Liver (tissue), 8 donors: ENCODE measurements at regions not wholly inside any gene's neighbourhood (a gene's known extent, or its start where the extent isn't known, plus 50 kb on each side); places are given as distances from the start of the nearest gene placed in this dataset.

Experiments used
- DNase-seq: peaks from one replicate; pipeline ENCODE4 v3.0.0-alpha.2; 2017; ENCODE audit warnings: low spot score
- H3K27ac ChIP-seq, 2 donors: one replicate each; pipeline ENCODE4 v1.7.0; 2013; ENCODE audit warnings: inconsistent platforms in 2 of 2, low read length in 2 of 2, control low read depth in 1 of 2, low read depth in 1 of 2, mild to moderate bottlenecking in 1 of 2
- H3K27me3 ChIP-seq, 4 donors: one replicate each; pipeline versions ENCODE4 v1.6.1 to v1.7.0; 2013; ENCODE audit warnings: low read length in 3 of 4, inconsistent platforms in 1 of 4, mild to moderate bottlenecking in 1 of 4, moderate library complexity in 1 of 4; ENCODE audit not compliant: control insufficient read depth in 4 of 4, insufficient read depth in 4 of 4
- H3K36me3 ChIP-seq, 4 donors: one replicate each; pipeline versions ENCODE4 v1.6.1 to v1.7.0; 2013; ENCODE audit warnings: low read length in 3 of 4, mild to moderate bottlenecking in 3 of 4, low read depth in 1 of 4, moderate library complexity in 1 of 4; ENCODE audit not compliant: control insufficient read depth in 4 of 4, insufficient read depth in 3 of 4
- H3K4me1 ChIP-seq, 4 donors: one replicate each; pipeline versions ENCODE4 v1.6.1 to v1.7.0; 2013; ENCODE audit warnings: low read length in 3 of 4, mild to moderate bottlenecking in 3 of 4, moderate library complexity in 1 of 4; ENCODE audit not compliant: control insufficient read depth in 4 of 4, insufficient read depth in 4 of 4
- H3K4me3 ChIP-seq, 3 donors: one replicate each; pipeline versions ENCODE4 v1.6.1 to v1.7.0; 2013; ENCODE audit warnings: low read length in 3 of 3, control low read depth in 1 of 3, low read depth in 1 of 3, mild to moderate bottlenecking in 1 of 3
- H3K9ac ChIP-seq, 2 donors: one replicate each; pipeline ENCODE4 v1.7.0; 2013; ENCODE audit warnings: low read length in 2 of 2, mild to moderate bottlenecking in 2 of 2, moderate library complexity in 2 of 2, control low read depth in 1 of 2, low read depth in 1 of 2
- H3K9me3 ChIP-seq, 4 donors: one replicate each; pipeline versions ENCODE4 v1.6.1 to v1.7.0; 2013; ENCODE audit warnings: low read length in 3 of 4; ENCODE audit not compliant: control insufficient read depth in 4 of 4
- EGR1 ChIP-seq, 2 donors: IDR thresholded peaks; 2 replicates each; pipeline ENCODE4 v1.6.1; 2016 to 2018; ENCODE audit warnings: antibody characterized with exemption in 2 of 2, low read depth in 2 of 2
- FOXA1 ChIP-seq: IDR thresholded peaks from 2 replicates; pipeline ENCODE4 v1.6.1; 2016; ENCODE audit warnings: antibody characterized with exemption
- FOXA2 ChIP-seq: IDR thresholded peaks from 2 replicates; pipeline ENCODE4 v1.6.1; 2016; ENCODE audit warnings: antibody characterized with exemption
- GABPA ChIP-seq, 2 donors: IDR thresholded peaks in 1 of 2; conservative IDR thresholded peaks in 1 of 2; 2 replicates each; pipeline ENCODE4 v1.6.1; 2016; ENCODE audit warnings: antibody characterized with exemption in 2 of 2, mild to moderate bottlenecking in 1 of 2, moderate library complexity in 1 of 2
- HNF4A ChIP-seq, 2 donors: conservative IDR thresholded peaks; 2 replicates each; pipeline ENCODE4 v1.6.1; 2016; ENCODE audit warnings: antibody characterized with exemption in 2 of 2, mild to moderate bottlenecking in 2 of 2
- JUND ChIP-seq, 2 donors: IDR thresholded peaks; 2 replicates each; pipeline ENCODE4 v1.6.1; 2016; ENCODE audit warnings: antibody characterized with exemption in 2 of 2
- NR2F2 ChIP-seq: IDR thresholded peaks from 2 replicates; pipeline ENCODE4 v1.6.1; 2016; ENCODE audit warnings: antibody characterized with exemption
- RAD21 ChIP-seq, 2 donors: IDR thresholded peaks; 2 replicates each; pipeline ENCODE4 v1.6.1; 2016; ENCODE audit warnings: antibody characterized with exemption in 2 of 2, mild to moderate bottlenecking in 2 of 2
- RXRA ChIP-seq, 2 donors: IDR thresholded peaks; 2 replicates each; pipeline ENCODE4 v1.6.1; 2017 to 2018; ENCODE audit warnings: antibody characterized with exemption in 2 of 2, mild to moderate bottlenecking in 1 of 2
- TAF1 ChIP-seq: conservative IDR thresholded peaks from 2 replicates; pipeline ENCODE4 v1.6.1; 2016; ENCODE audit warnings: antibody characterized with exemption, mild to moderate bottlenecking
- YY1 ChIP-seq: IDR thresholded peaks from 2 replicates; pipeline ENCODE4 v1.6.1; 2016; ENCODE audit warnings: antibody characterized with exemption, mild to moderate bottlenecking
- WGBS: extraction: QIAGEN DNeasy Blood & Tissue Kit; methylation state at CpG from one replicate; pipeline ENCODE4 v1.1.7; 2013; 5-methylcytosine and 5-hydroxymethylcytosine counted together
- TF ChIP-seq, protein P1 (sequence below): IDR thresholded peaks from 2 replicates; pipeline ENCODE4 v1.6.1; 2016; ENCODE audit warnings: antibody characterized with exemption, mild to moderate bottlenecking
- TF ChIP-seq, protein P2 (sequence below): fragments of 150-350 bp; IDR thresholded peaks from 2 replicates; pipeline ENCODE4 v1.5.1; 2017; ENCODE audit warnings: improper control_type of control experiment, low read depth, low read length; ENCODE audit not compliant: missing input control
- TF ChIP-seq, protein P3 (sequence below): IDR thresholded peaks from 2 replicates; pipeline ENCODE4 v1.6.1; 2016; ENCODE audit warnings: antibody characterized with exemption
- TF ChIP-seq, protein P4 (sequence below): IDR thresholded peaks from 2 replicates; pipeline ENCODE4 v1.6.1; 2016; ENCODE audit warnings: antibody characterized with exemption
- TF ChIP-seq, protein P5 (sequence below): IDR thresholded peaks from 2 replicates; pipeline ENCODE4 v1.6.1; 2016; ENCODE audit warnings: antibody characterized with exemption
- donor health status: healthy.
- donor health status: healthy.
- donor health status: healthy.
- donor health status: healthy.
- donor health status: healthy.

DNA sequence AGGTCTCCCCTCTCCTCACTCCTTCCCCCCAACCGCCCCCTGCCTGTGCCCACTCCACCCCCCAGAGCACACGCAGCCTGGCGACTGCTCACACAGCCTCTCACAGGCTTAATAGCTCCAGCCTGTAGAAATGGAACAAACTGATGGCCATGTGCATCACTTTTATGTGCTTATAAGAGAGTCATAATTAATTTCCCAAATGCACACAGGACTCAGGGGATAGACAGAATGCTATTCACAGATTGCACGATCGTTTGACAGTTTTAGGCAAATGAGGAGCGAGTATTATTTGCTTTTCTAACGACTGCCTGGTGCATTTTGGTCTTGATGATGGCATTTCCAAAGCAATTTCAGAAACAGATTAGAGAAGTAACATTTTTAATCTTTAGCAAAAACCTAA lies 97.7 kb upstream of the VSTM2B start:
- no peak for TF ChIP-seq FOXA1
- TF ChIP-seq, protein P1, sequence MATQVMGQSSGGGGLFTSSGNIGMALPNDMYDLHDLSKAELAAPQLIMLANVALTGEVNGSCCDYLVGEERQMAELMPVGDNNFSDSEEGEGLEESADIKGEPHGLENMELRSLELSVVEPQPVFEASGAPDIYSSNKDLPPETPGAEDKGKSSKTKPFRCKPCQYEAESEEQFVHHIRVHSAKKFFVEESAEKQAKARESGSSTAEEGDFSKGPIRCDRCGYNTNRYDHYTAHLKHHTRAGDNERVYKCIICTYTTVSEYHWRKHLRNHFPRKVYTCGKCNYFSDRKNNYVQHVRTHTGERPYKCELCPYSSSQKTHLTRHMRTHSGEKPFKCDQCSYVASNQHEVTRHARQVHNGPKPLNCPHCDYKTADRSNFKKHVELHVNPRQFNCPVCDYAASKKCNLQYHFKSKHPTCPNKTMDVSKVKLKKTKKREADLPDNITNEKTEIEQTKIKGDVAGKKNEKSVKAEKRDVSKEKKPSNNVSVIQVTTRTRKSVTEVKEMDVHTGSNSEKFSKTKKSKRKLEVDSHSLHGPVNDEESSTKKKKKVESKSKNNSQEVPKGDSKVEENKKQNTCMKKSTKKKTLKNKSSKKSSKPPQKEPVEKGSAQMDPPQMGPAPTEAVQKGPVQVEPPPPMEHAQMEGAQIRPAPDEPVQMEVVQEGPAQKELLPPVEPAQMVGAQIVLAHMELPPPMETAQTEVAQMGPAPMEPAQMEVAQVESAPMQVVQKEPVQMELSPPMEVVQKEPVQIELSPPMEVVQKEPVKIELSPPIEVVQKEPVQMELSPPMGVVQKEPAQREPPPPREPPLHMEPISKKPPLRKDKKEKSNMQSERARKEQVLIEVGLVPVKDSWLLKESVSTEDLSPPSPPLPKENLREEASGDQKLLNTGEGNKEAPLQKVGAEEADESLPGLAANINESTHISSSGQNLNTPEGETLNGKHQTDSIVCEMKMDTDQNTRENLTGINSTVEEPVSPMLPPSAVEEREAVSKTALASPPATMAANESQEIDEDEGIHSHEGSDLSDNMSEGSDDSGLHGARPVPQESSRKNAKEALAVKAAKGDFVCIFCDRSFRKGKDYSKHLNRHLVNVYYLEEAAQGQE, result no peak
- no peak for TF ChIP-seq RXRA (IDR thresholded peaks at IDR 0.05)
- no peak for TF ChIP-seq YY1
- no peak for TF ChIP-seq TAF1
- TF ChIP-seq, protein P2, sequence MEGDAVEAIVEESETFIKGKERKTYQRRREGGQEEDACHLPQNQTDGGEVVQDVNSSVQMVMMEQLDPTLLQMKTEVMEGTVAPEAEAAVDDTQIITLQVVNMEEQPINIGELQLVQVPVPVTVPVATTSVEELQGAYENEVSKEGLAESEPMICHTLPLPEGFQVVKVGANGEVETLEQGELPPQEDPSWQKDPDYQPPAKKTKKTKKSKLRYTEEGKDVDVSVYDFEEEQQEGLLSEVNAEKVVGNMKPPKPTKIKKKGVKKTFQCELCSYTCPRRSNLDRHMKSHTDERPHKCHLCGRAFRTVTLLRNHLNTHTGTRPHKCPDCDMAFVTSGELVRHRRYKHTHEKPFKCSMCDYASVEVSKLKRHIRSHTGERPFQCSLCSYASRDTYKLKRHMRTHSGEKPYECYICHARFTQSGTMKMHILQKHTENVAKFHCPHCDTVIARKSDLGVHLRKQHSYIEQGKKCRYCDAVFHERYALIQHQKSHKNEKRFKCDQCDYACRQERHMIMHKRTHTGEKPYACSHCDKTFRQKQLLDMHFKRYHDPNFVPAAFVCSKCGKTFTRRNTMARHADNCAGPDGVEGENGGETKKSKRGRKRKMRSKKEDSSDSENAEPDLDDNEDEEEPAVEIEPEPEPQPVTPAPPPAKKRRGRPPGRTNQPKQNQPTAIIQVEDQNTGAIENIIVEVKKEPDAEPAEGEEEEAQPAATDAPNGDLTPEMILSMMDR, result no peak
- no peak for TF ChIP-seq NR2F2
- no peak for TF ChIP-seq EGR1 (IDR thresholded peaks at IDR 0.05; ENCODE audit: low read depth in 2 of 2)
- TF ChIP-seq, protein P3, sequence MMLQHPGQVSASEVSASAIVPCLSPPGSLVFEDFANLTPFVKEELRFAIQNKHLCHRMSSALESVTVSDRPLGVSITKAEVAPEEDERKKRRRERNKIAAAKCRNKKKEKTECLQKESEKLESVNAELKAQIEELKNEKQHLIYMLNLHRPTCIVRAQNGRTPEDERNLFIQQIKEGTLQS, result no peak
- TF ChIP-seq JUND (IDR thresholded peaks at IDR 0.05), result no peak
- TF ChIP-seq, protein P4, sequence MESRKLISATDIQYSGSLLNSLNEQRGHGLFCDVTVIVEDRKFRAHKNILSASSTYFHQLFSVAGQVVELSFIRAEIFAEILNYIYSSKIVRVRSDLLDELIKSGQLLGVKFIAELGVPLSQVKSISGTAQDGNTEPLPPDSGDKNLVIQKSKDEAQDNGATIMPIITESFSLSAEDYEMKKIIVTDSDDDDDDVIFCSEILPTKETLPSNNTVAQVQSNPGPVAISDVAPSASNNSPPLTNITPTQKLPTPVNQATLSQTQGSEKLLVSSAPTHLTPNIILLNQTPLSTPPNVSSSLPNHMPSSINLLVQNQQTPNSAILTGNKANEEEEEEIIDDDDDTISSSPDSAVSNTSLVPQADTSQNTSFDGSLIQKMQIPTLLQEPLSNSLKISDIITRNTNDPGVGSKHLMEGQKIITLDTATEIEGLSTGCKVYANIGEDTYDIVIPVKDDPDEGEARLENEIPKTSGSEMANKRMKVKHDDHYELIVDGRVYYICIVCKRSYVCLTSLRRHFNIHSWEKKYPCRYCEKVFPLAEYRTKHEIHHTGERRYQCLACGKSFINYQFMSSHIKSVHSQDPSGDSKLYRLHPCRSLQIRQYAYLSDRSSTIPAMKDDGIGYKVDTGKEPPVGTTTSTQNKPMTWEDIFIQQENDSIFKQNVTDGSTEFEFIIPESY, result no peak
- TF ChIP-seq, protein P5, sequence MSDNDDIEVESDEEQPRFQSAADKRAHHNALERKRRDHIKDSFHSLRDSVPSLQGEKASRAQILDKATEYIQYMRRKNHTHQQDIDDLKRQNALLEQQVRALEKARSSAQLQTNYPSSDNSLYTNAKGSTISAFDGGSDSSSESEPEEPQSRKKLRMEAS, result no peak
- no peak for TF ChIP-seq GABPA (IDR thresholded peaks at IDR 0.05 in 1 of 2, conservative IDR thresholded peaks at IDR 0.05 in 1 of 2)
- no peak for TF ChIP-seq FOXA2
- TF ChIP-seq RAD21 (IDR thresholded peaks at IDR 0.05), result no peak
- no peak overlapping the region for H3K9ac ChIP-seq
- 64% methylated on average over 7 of the region's 7 CpGs for WGBS
- H3K27ac ChIP-seq, result no peak overlapping the region
- H3K36me3 ChIP-seq, result no peaks in the 10 kb centered on the region
- no peaks in the 10 kb centered on the region for H3K4me1 ChIP-seq
- no peak overlapping the region for H3K4me3 ChIP-seq
- no peak for DNase-seq
- peaks cover 0 to 2% (median 0%) of the 10 kb centered on the region in 4 donors for H3K27me3 ChIP-seq
- H3K9me3 ChIP-seq, result no peaks in the 10 kb centered on the region

DNA sequence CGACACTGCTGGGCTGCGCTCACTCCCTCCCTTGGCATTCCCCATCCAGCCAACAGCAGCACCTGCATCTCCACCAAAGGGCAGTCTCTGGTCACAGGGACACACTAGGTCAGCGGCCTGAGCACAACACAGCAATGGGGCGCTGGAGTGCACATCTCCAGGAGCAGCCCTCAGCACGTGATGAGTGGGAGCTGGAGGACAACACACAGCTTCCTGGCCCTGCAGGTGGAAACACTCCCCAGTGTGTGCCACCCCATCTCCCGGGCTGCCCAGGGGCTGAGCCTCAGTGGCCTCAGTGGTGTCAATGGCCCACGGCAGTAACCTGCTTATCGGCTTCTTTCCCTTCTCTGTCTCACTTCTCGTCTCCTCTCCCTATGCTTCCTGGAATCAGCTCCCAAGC lies 96.8 kb upstream of the VSTM2B start:
- Histone ChIP-seq H3K36me3 (no peaks in the 10 kb centered on the region), H3K27me3 (peaks cover 0 to 2% (median 0%) of the 10 kb centered on the region in 4 donors), H3K4me1 (no peaks in the 10 kb centered on the region), H3K9me3 (no peaks in the 10 kb centered on the region), H3K4me3 (no peak overlapping the region), H3K9ac (no peak overlapping the region), H3K27ac (no peak overlapping the region)
- DNase-seq, result no peak
- no peak for TF ChIP-seq HNF4A (conservative IDR thresholded peaks at IDR 0.05)
- 71% methylated on average over 9 of the region's 9 CpGs for WGBS
